M059J (cell line): ENCODE measurements at regions not wholly inside any gene's neighbourhood (a gene's known extent, or its start where the extent isn't known, plus 50 kb on each side); places are given as distances from the start of the nearest gene placed in this dataset.
"Not testable (repeated sequence)": the region's sequence is repeated elsewhere in the genome, so short reads cannot be mapped to it uniquely, and the experiment has no call there.

ENCODE experiments used
- DNase-seq: peaks from one replicate; pipeline ENCODE4 v3.0.0-alpha.2; 2012; ENCODE audit warnings: low read depth

- DNase-seq: no peak
Measured at GRCh38 chr20:50359607-50360217, 150.5 kb upstream of the PTPN1 start.

- DNase-seq: no peak
Measured at GRCh38 chr20:50360218-50360672, 149.9 kb upstream of the PTPN1 start.

GRCh38 chr20:50360921-50361320, 149.3 kb upstream of the PTPN1 start:
- no peak for DNase-seq

- not testable (repeated sequence) for DNase-seq
Measured at GRCh38 chr20:50362177-50362576, 148.0 kb upstream of the PTPN1 start.

- no peak for DNase-seq
Measured at GRCh38 chr20:50363027-50363426, 147.2 kb upstream of the PTPN1 start.

- DNase-seq: no peak
Measured at GRCh38 chr20:50363479-50363878, 146.7 kb upstream of the PTPN1 start.

GRCh38 chr20:50364542-50364941, 145.6 kb upstream of the PTPN1 start:
- DNase-seq: no peak

GRCh38 chr20:50366270-50367103, 143.7 kb upstream of the PTPN1 start:
- DNase-seq: peak; percentile 82

GRCh38 chr20:50367104-50367674, 143.0 kb upstream of the PTPN1 start:
- no peak for DNase-seq

- DNase-seq: no peak
Measured at GRCh38 chr20:50367739-50368375, 142.3 kb upstream of the PTPN1 start.

- no peak for DNase-seq
Measured at GRCh38 chr20:50368386-50368785, 141.8 kb upstream of the PTPN1 start.

- no peak for DNase-seq
Measured at GRCh38 chr20:50368813-50369224, 141.4 kb upstream of the PTPN1 start.

GRCh38 chr20:50369225-50370035, 140.8 kb upstream of the PTPN1 start:
- no peak for DNase-seq

GRCh38 chr20:50370036-50370566, 140.1 kb upstream of the PTPN1 start:
- DNase-seq: no peak

- DNase-seq: peak; percentile 43
Measured at GRCh38 chr20:50371878-50372769, 138.1 kb upstream of the PTPN1 start.

GRCh38 chr20:50372770-50373088, 137.5 kb upstream of the PTPN1 start:
- peak; percentile 68 for DNase-seq

- DNase-seq: peak; percentile 81
Measured at GRCh38 chr20:50373674-50374286, 136.4 kb upstream of the PTPN1 start.

GRCh38 chr20:50374541-50375078, 135.6 kb upstream of the PTPN1 start:
- no peak for DNase-seq

- DNase-seq: no peak
Measured at GRCh38 chr20:50376179-50376887, 133.8 kb upstream of the PTPN1 start.
